A673 (cell line): ENCODE measurements at regions not wholly inside any gene's neighbourhood (a gene's known extent, or its start where the extent isn't known, plus 50 kb on each side); places are given as distances from the start of the nearest gene placed in this dataset.

ENCODE experiments used
- BruUV-seq: library from RNA; stranded (reverse); fragments of 400-500 nt; replicated peaks from 2 replicates; lab custom pipeline; 2021; lab: Mats Ljungman, UMichigan
- CTCF ChIA-PET: fragments of 300-600 bp; sonication (Branson Sonifier 250); formaldehyde crosslinking; loops from one replicate; lab custom pipeline; 2022; ENCODE audit warnings: antibody characterized with exemption; lab: Charles Lee
- POLR2A ChIA-PET: fragments of 300-600 bp; sonication (Branson Sonifier 250); formaldehyde crosslinking; loops from one replicate; lab custom pipeline; 2022; ENCODE audit warnings: antibody characterized with exemption; ENCODE audit not compliant: low non-redundant PET; lab: Charles Lee
- DNase-seq: peaks from one replicate; pipeline ENCODE4 v3.0.0-alpha.2; 2015; ENCODE audit warnings: low spot score
- H3K27ac ChIP-seq: fragments of 200-600 bp; sonication (generic); 2 replicates; pipeline ENCODE4 v1.5.1; 2016; ENCODE audit warnings: mixed run types, low read depth, mild to moderate bottlenecking, mixed read lengths, antibody characterized with exemption, low read length; ENCODE audit not compliant: poor library complexity, severe bottlenecking
- H3K27me3 ChIP-seq: fragments of 200-600 bp; sonication (generic); replicated peaks from 2 replicates; pipeline ENCODE4 v1.6.1; 2017; ENCODE audit warnings: mixed run types, low read depth, mild to moderate bottlenecking, mixed read lengths, antibody characterized with exemption, low read length; ENCODE audit not compliant: insufficient read depth, poor library complexity
- H3K36me3 ChIP-seq: fragments of 200-600 bp; sonication (generic); 2 replicates; pipeline ENCODE4 v1.6.1; 2016; ENCODE audit warnings: mixed run types, mild to moderate bottlenecking, mixed read lengths, antibody characterized with exemption, low read length; ENCODE audit not compliant: insufficient read depth, poor library complexity, severe bottlenecking
- H3K4me1 ChIP-seq: fragments of 200-600 bp; sonication (generic); 2 replicates; pipeline ENCODE4 v1.6.1; 2017; ENCODE audit warnings: mixed run types, mild to moderate bottlenecking, mixed read lengths, antibody characterized with exemption, low read length; ENCODE audit not compliant: insufficient read depth, poor library complexity, severe bottlenecking
- H3K4me3 ChIP-seq: fragments of 200-600 bp; sonication (generic); 2 replicates; pipeline ENCODE4 v1.5.1; 2016; ENCODE audit warnings: low read depth, mixed run types, mild to moderate bottlenecking, mixed read lengths, low read length; ENCODE audit not compliant: poor library complexity, severe bottlenecking
- H3K9me3 ChIP-seq: fragments of 200-600 bp; sonication (generic); 2 replicates; pipeline ENCODE4 v1.6.1; 2016; ENCODE audit warnings: mixed run types, low read depth, mild to moderate bottlenecking, mixed read lengths, antibody characterized with exemption, low read length; ENCODE audit not compliant: poor library complexity, severe bottlenecking
- EZH2 ChIP-seq: fragments of 200-600 bp; sonication (generic); IDR thresholded peaks from 2 replicates; pipeline ENCODE4 v1.6.1; 2017; ENCODE audit warnings: borderline replicate concordance, low read depth, mild to moderate bottlenecking, mixed read lengths, antibody characterized with exemption, low read length; ENCODE audit not compliant: poor library complexity, severe bottlenecking
- intact Hi-C: fragments of 100-400 bp; cut with micrococcal nuclease; formaldehyde crosslinking; loops from one replicate; pipeline ENCODE4 v1.10.0; 2022; ENCODE audit not compliant: unreplicated experiment
- TF ChIP-seq, protein P1 (sequence below): fragments of 300-800, 200-600 bp; sonication (generic); conservative IDR thresholded peaks from 2 replicates; pipeline ENCODE4 v1.5.1; 2017; ENCODE audit warnings: low read depth, mild to moderate bottlenecking, antibody characterized with exemption, low read length, moderate library complexity, mixed read lengths

DNA sequence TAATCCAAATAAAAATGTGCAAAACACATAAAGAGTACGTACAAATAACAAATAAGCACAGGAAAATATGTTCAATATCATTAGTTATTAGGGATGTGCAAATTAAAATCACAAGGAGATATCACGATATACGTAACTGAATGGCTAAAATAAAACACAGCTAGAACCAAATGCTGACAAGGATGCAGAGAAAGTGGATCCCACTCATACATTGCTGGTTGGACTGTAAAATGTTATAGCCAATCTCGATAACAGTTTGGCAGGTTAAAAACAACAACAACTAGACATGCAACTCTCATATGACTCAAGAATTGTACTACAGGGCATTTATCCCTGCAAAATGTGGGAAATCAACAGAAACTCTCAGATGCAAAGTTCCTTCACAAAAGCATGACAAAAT, 553.9 kb downstream of the ADCYAP1 start:
- H3K4me1 ChIP-seq, result no peaks in the 10 kb centered on the region
- no peak for DNase-seq
- no peak overlapping the region for H3K27ac ChIP-seq
- TF ChIP-seq, protein P1, sequence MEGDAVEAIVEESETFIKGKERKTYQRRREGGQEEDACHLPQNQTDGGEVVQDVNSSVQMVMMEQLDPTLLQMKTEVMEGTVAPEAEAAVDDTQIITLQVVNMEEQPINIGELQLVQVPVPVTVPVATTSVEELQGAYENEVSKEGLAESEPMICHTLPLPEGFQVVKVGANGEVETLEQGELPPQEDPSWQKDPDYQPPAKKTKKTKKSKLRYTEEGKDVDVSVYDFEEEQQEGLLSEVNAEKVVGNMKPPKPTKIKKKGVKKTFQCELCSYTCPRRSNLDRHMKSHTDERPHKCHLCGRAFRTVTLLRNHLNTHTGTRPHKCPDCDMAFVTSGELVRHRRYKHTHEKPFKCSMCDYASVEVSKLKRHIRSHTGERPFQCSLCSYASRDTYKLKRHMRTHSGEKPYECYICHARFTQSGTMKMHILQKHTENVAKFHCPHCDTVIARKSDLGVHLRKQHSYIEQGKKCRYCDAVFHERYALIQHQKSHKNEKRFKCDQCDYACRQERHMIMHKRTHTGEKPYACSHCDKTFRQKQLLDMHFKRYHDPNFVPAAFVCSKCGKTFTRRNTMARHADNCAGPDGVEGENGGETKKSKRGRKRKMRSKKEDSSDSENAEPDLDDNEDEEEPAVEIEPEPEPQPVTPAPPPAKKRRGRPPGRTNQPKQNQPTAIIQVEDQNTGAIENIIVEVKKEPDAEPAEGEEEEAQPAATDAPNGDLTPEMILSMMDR, result no peak
- TF ChIP-seq EZH2, result no peak
- no TSS peak for BruUV-seq
- CTCF ChIA-PET, result no interaction called here
- H3K36me3 ChIP-seq, result no peaks in the 10 kb centered on the region
- H3K9me3 ChIP-seq, result no peaks in the 10 kb centered on the region
- intact Hi-C loops, result no loop called here
- H3K27me3 ChIP-seq, result no peaks in the 10 kb centered on the region
- no peak overlapping the region for H3K4me3 ChIP-seq
- POLR2A ChIA-PET, result no interaction called here

DNA sequence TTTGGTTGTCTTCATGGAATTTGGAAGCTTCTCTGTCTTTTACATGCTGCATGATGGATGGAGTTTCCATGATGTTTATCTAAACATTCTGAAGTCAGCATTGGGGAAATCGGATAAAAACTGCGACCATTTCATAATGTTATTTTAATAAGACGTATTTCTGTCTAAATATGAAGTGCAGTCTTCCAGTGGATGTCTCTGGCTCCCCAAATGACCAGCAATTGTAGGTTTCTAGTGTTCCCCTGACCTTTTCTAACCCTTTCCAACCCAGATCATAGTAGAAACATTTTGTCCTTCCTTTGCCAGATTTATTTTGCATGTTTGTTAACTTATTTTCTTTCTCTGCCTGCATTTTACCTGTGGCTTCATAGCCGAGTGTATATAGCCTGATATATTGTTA, 559.3 kb downstream of the ADCYAP1 start:
- H3K4me3 ChIP-seq, result no peak overlapping the region
- no peaks in the 10 kb centered on the region for H3K9me3 ChIP-seq
- DNase-seq, result no peak
- intact Hi-C loops, result no loop called here
- H3K36me3 ChIP-seq, result no peaks in the 10 kb centered on the region
- POLR2A ChIA-PET, result no interaction called here
- H3K27me3 ChIP-seq, result no peaks in the 10 kb centered on the region
- no peaks in the 10 kb centered on the region for H3K4me1 ChIP-seq
- no peak for TF ChIP-seq EZH2
- TF ChIP-seq, protein P1, result no peak
- CTCF ChIA-PET, result no interaction called here
- no TSS peak for BruUV-seq
- no peak overlapping the region for H3K27ac ChIP-seq

DNA sequence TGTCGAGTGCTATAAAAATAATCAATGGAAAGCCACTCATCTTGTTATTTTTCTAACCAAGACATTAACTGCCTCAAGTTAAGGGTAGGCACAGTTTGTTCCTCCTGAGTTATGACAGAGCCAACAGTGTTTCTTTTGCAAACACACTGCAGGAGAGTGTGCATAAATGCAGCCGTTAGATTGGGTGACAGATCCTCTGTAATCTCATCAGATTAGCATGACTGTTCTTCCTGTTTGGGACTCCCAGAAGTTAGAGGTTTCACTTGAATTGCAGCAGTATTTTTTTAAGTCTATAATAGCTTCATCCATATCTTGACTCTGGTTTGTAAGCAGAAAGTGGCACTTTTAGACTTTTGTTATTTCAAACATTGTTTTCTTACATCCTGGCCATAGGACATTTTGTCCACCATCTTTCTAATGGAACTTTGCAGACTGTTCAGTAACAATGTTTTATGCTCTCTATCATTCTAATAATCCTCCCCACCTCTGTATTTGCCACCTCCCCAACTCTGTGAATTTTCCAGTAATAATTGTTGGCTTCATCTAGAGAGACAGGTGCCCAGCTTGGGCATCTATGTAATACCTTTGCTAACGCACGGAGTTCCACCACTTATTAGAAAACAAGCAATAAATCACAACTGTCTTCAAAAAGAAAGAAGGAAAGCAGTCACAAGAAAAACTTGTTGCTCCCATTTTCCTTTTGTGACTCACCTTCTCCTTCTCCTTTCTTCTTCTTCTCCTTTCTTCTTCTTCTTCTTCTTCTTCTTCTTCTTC, 560.0 kb downstream of the ADCYAP1 start:
- TF ChIP-seq, protein P1, result no peak
- no peak for TF ChIP-seq EZH2
- ChIA-PET POLR2A (no interaction called here), CTCF (no interaction called here)
- H3K9me3 ChIP-seq, result no peaks in the 10 kb centered on the region
- H3K27ac ChIP-seq, result no peak overlapping the region
- no TSS peak for BruUV-seq
- intact Hi-C loops, result no loop called here
- no peaks in the 10 kb centered on the region for H3K27me3 ChIP-seq
- DNase-seq, result no peak
- H3K4me3 ChIP-seq, result no peak overlapping the region
- no peaks in the 10 kb centered on the region for H3K4me1 ChIP-seq
- H3K36me3 ChIP-seq, result no peaks in the 10 kb centered on the region
